ENCODE measurements at regions not wholly inside any gene's neighbourhood (a gene's known extent, or its start where the extent isn't known, plus 50 kb on each side); places are given as distances from the start of the nearest gene placed in this dataset.

- CTCF ChIA-PET = interaction anchor here (1.9 kb wide), 1 partner anchor 12 kb away, joined by 8 read pairs; no protein-coding TSS in a partner anchor
- H3K27me3 ChIP-seq (ENCODE audit: insufficient read depth, low read length) = no peaks in the 10 kb centered on the region
- H3K4me3 ChIP-seq (replicated peaks in 1 of 2; ENCODE audit: low read depth in 1 of 2, low read length in 2 of 2) = no peak overlapping the region
- no peaks in the 10 kb centered on the region for H3K4me1 ChIP-seq (ENCODE audit: control insufficient read depth in 1 of 2, insufficient read depth in 2 of 2, low read length in 2 of 2)
- ATAC-seq = no peak
- no TSS peak for BruUV-seq (replicated peaks)
- POLR2A ChIA-PET = no interaction called here
- H3K4me2 ChIP-seq (ENCODE audit: low read length) = no peak overlapping the region
- no peaks in the 10 kb centered on the region for H3K9me3 ChIP-seq (ENCODE audit: control insufficient read depth in 1 of 2, insufficient read depth in 1 of 2, low read depth in 1 of 2, low read length in 2 of 2)
- H3K36me3 ChIP-seq (ENCODE audit: control insufficient read depth in 1 of 2, insufficient read depth in 2 of 2, low read length in 2 of 2) = no peaks in the 10 kb centered on the region
- no peak overlapping the region for H3K27ac ChIP-seq (ENCODE audit: low read depth, low read length)
- TF ChIP-seq CEBPB (IDR thresholded peaks at IDR 0.05; ENCODE audit: low read depth) (no peak), REST (IDR thresholded peaks at IDR 0.05; ENCODE audit: low read depth) (no peak), ZFX (IDR thresholded peaks at IDR 0.05) (no peak), EGR1 (IDR thresholded peaks at IDR 0.05; ENCODE audit: low read depth) (no peak), TCF7L2 (IDR thresholded peaks at IDR 0.05; ENCODE audit: borderline replicate concordance, extremely low read depth, insufficient read depth, insufficient read length) (no peak), SRF (IDR thresholded peaks at IDR 0.05; ENCODE audit: low read depth) (no peak), CBX3 (IDR thresholded peaks at IDR 0.05; ENCODE audit: low read depth) (no peak), CTCF (IDR thresholded peaks at IDR 0.05 in 2 of 3, conservative IDR thresholded peaks at IDR 0.05 in 1 of 3; ENCODE audit: borderline replicate concordance in 1 of 3, insufficient read depth in 1 of 3, low read depth in 2 of 3, low read length in 2 of 3) (no peak), MAX (IDR thresholded peaks at IDR 0.05) (no peak), YY1 (IDR thresholded peaks at IDR 0.05; ENCODE audit: extremely low read depth, insufficient replicate concordance, low read depth, low read length) (no peak)
- intact Hi-C loops (cut with micrococcal nuclease) = no loop called here
- H3K9me2 ChIP-seq (ENCODE audit: insufficient read depth) = no peaks in the 10 kb centered on the region
- H3K9ac ChIP-seq (ENCODE audit: low read length) = no peak overlapping the region
- RAD21 ChIA-PET (ENCODE audit: low non-redundant PET in 1 of 2, low total read pairs in 2 of 2, uncharacterized antibody in 2 of 2, unreplicated experiment in 2 of 2) = no interaction called here
- no peak overlapping the region for H2AFZ ChIP-seq (ENCODE audit: low read depth, low read length, poor library complexity, severe bottlenecking)
- no peak for DNase-seq (ENCODE audit: low read depth, low spot score)
- no peaks in the 10 kb centered on the region for H4K20me1 ChIP-seq (ENCODE audit: insufficient read depth)
- no peaks in the 10 kb centered on the region for H3K79me2 ChIP-seq (ENCODE audit: insufficient read depth, low read length)
Measured at GRCh38 chr6:113318575-113318917, 538.6 kb upstream of the MARCKS start.
